ENCODE measurements at regions not wholly inside any gene's neighbourhood (a gene's known extent, or its start where the extent isn't known, plus 50 kb on each side); places are given as distances from the start of the nearest gene placed in this dataset.
"Not testable (repeated sequence)": the region's sequence is repeated elsewhere in the genome, so short reads cannot be mapped to it uniquely, and the experiment has no call there.

- Histone ChIP-seq H3K4me1 (no peaks in the 10 kb centered on the region), H3K4me3 (no peak overlapping the region), H3K27ac (no peak overlapping the region), H3K36me3 (no peaks in the 10 kb centered on the region), H3K9me3 (no peaks in the 10 kb centered on the region), H3K27me3 (no peaks in the 10 kb centered on the region)
- DNase-seq: no peak
- no peak for TF ChIP-seq CTCF (IDR thresholded peaks at IDR 0.05)
- intact Hi-C loops (cut with DNase I; ENCODE audit: low total_unique reads): no loop called here
Measured at GRCh38 chr14:23763394-23763793, 127.2 kb downstream of the DHRS2 start.

GRCh38 chr14:23766737-23767401, 130.7 kb downstream of the DHRS2 start:
- Histone ChIP-seq H3K4me3 (no peak overlapping the region), H3K36me3 (no peaks in the 10 kb centered on the region), H3K27ac (no peak overlapping the region), H3K27me3 (no peaks in the 10 kb centered on the region), H3K4me1 (no peaks in the 10 kb centered on the region), H3K9me3 (no peaks in the 10 kb centered on the region)
- DNase-seq: no peak
- TF ChIP-seq CTCF (IDR thresholded peaks at IDR 0.05): no peak
- intact Hi-C loops (cut with DNase I; ENCODE audit: low total_unique reads): no loop called here

- H3K36me3 ChIP-seq; DNase-seq; intact Hi-C loops (cut with DNase I; ENCODE audit: low total_unique reads); H3K4me3 ChIP-seq; H3K4me1 ChIP-seq; H3K9me3 ChIP-seq; H3K27ac ChIP-seq; H3K27me3 ChIP-seq: not testable (repeated sequence)
Measured at GRCh38 chr14:23769221-23769728, 133.1 kb downstream of the DHRS2 start.

GRCh38 chr14:23773981-23774380, 137.8 kb downstream of the DHRS2 start:
- intact Hi-C loops (cut with DNase I; ENCODE audit: low total_unique reads): no loop called here
- H3K27ac ChIP-seq: no peak overlapping the region
- H3K4me1 ChIP-seq: no peaks in the 10 kb centered on the region
- H3K4me3 ChIP-seq: no peak overlapping the region
- no peak for DNase-seq
- TF ChIP-seq CTCF (IDR thresholded peaks at IDR 0.05): no peak
- no peaks in the 10 kb centered on the region for H3K27me3 ChIP-seq
- H3K9me3 ChIP-seq: no peaks in the 10 kb centered on the region
- H3K36me3 ChIP-seq: no peaks in the 10 kb centered on the region

- no peaks in the 10 kb centered on the region for H3K27me3 ChIP-seq
- H3K4me3 ChIP-seq: no peak overlapping the region
- no peaks in the 10 kb centered on the region for H3K36me3 ChIP-seq
- no peak for TF ChIP-seq CTCF (IDR thresholded peaks at IDR 0.05)
- intact Hi-C loops (cut with DNase I; ENCODE audit: low total_unique reads): no loop called here
- H3K4me1 ChIP-seq: no peaks in the 10 kb centered on the region
- H3K9me3 ChIP-seq: no peaks in the 10 kb centered on the region
- no peak overlapping the region for H3K27ac ChIP-seq
- DNase-seq: no peak
Measured at GRCh38 chr14:23776296-23776695, 140.1 kb downstream of the DHRS2 start.

GRCh38 chr14:23785208-23785607, 149.0 kb downstream of the DHRS2 start:
- intact Hi-C loops (cut with DNase I; ENCODE audit: low total_unique reads): no loop called here
- Histone ChIP-seq H3K4me3 (no peak overlapping the region), H3K27me3 (no peaks in the 10 kb centered on the region)

More at GRCh38 chr14:23785208-23785607, 149.0 kb downstream of the DHRS2 start:
- no peak for TF ChIP-seq CTCF (IDR thresholded peaks at IDR 0.05)
- Histone ChIP-seq H3K4me1 (no peaks in the 10 kb centered on the region), H3K27ac (no peak overlapping the region), H3K36me3 (no peaks in the 10 kb centered on the region), H3K9me3 (no peaks in the 10 kb centered on the region)
- DNase-seq: no peak
